ENCODE measurements at regions not wholly inside any gene's neighbourhood (a gene's known extent, or its start where the extent isn't known, plus 50 kb on each side); places are given as distances from the start of the nearest gene placed in this dataset.

DNA sequence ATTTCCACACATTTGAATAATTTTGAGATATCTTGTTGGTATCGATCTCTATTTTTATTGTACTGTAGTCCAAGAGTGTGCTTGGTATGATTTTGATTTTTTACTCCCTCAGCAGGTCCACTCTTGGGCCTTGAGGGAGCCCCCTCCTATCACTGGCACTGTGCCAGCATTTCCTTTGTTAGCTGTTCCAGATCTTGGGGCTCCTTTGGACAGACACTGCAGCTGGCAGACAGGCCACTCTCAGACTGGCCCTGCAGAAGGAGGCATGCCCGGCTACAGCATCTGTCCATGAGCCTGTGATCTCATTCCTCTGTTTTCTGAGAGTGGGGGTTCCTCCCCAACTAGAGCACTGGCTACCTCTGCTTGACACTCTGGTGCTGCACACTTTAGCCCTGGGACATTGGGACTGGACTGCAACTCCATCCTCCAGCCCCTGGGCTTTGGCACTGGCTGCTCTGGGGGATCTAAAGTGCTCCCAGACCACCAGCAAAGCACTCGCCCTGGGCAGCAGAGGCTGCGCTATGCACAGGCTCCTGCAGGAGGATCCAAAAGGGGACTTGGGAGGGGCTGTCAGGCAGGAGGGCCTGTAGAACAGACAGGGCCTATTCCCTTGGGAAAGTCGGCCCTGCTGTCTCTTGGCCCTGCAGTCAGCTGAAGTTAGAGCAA is 271.3 kb upstream of the DMAC1 start:
- Histone ChIP-seq H3K79me2 (ENCODE audit: insufficient read depth, low read length) (no peaks in the 10 kb centered on the region), H3K27me3 (ENCODE audit: low read length) (no peaks in the 10 kb centered on the region), H3K9me3 (ENCODE audit: insufficient read depth, low read length) (no peaks in the 10 kb centered on the region), H3F3A (ENCODE audit: insufficient read depth) (no peaks in the 10 kb centered on the region), H3K4me3 (ENCODE audit: insufficient read depth, low read length, poor library complexity, severe bottlenecking) (no peak overlapping the region), H4K20me1 (ENCODE audit: low read depth, low read length) (no peaks in the 10 kb centered on the region), H3K9me2 (replicated peaks; ENCODE audit: insufficient read depth, low read length) (no peaks in the 10 kb centered on the region), H3K27ac (ENCODE audit: low read depth, low read length) (no peak overlapping the region), H3K36me3 (ENCODE audit: low read length) (no peaks in the 10 kb centered on the region), H2AFZ (ENCODE audit: low read depth, low read length, severe bottlenecking) (no peak overlapping the region), H3K9ac (ENCODE audit: low read length) (no peak overlapping the region), H3K4me2 (ENCODE audit: low read depth, low read length, poor library complexity, severe bottlenecking) (no peak overlapping the region)
- no peak for TF ChIP-seq EZH2phosphoT487 (conservative IDR thresholded peaks at IDR 0.05; ENCODE audit: low read length)
- no peak for TF ChIP-seq CTCF (IDR thresholded peaks at IDR 0.05; ENCODE audit: insufficient read depth, low read length, poor library complexity, severe bottlenecking)

GRCh38 chr9:8062459-8062858 is 262.9 kb upstream of the DMAC1 start:
- no peaks in the 10 kb centered on the region for H3K79me2 ChIP-seq (ENCODE audit: insufficient read depth, low read length)
- no peak overlapping the region for H2AFZ ChIP-seq (ENCODE audit: low read depth, low read length, severe bottlenecking)
- no peak for TF ChIP-seq CTCF (IDR thresholded peaks at IDR 0.05; ENCODE audit: insufficient read depth, low read length, poor library complexity, severe bottlenecking)
- no peak for TF ChIP-seq EZH2phosphoT487 (conservative IDR thresholded peaks at IDR 0.05; ENCODE audit: low read length)

GRCh38 chr9:8053501-8053900 is 253.9 kb upstream of the DMAC1 start:
- Histone ChIP-seq H3K4me2 (ENCODE audit: low read depth, low read length, poor library complexity, severe bottlenecking) (no peak overlapping the region), H4K20me1 (ENCODE audit: low read depth, low read length) (no peaks in the 10 kb centered on the region; the same call in 1 of the 2 replicates), H3K9me3 (ENCODE audit: insufficient read depth, low read length) (no peaks in the 10 kb centered on the region), H3K4me3 (ENCODE audit: insufficient read depth, low read length, poor library complexity, severe bottlenecking) (no peak overlapping the region), H3K36me3 (ENCODE audit: low read length) (no peaks in the 10 kb centered on the region), H3K9me2 (replicated peaks; ENCODE audit: insufficient read depth, low read length) (no peaks in the 10 kb centered on the region), H3K27me3 (ENCODE audit: low read length) (no peaks in the 10 kb centered on the region), H3K9ac (ENCODE audit: low read length) (no peak overlapping the region), H3K79me2 (ENCODE audit: insufficient read depth, low read length) (no peaks in the 10 kb centered on the region), H2AFZ (ENCODE audit: low read depth, low read length, severe bottlenecking) (no peak overlapping the region), H3F3A (ENCODE audit: insufficient read depth) (no peaks in the 10 kb centered on the region), H3K27ac (ENCODE audit: low read depth, low read length) (no peak overlapping the region)
- TF ChIP-seq CTCF (IDR thresholded peaks at IDR 0.05; ENCODE audit: insufficient read depth, low read length, poor library complexity, severe bottlenecking) (no peak), EZH2phosphoT487 (conservative IDR thresholded peaks at IDR 0.05; ENCODE audit: low read length) (no peak)

More at GRCh38 chr9:8062459-8062858, 262.9 kb upstream of the DMAC1 start:
- Histone ChIP-seq H3K27ac (ENCODE audit: low read depth, low read length) (no peak overlapping the region), H3K4me2 (ENCODE audit: low read depth, low read length, poor library complexity, severe bottlenecking) (no peak overlapping the region), H4K20me1 (ENCODE audit: low read depth, low read length) (no peaks in the 10 kb centered on the region), H3K36me3 (ENCODE audit: low read length) (no peaks in the 10 kb centered on the region), H3K9me2 (replicated peaks; ENCODE audit: insufficient read depth, low read length) (no peaks in the 10 kb centered on the region), H3K27me3 (ENCODE audit: low read length) (no peaks in the 10 kb centered on the region), H3K4me3 (ENCODE audit: insufficient read depth, low read length, poor library complexity, severe bottlenecking) (no peak overlapping the region), H3F3A (ENCODE audit: insufficient read depth) (no peaks in the 10 kb centered on the region), H3K9me3 (ENCODE audit: insufficient read depth, low read length) (no peaks in the 10 kb centered on the region), H3K9ac (ENCODE audit: low read length) (no peak overlapping the region)
